ENCODE measurements at regions not wholly inside any gene's neighbourhood (a gene's known extent, or its start where the extent isn't known, plus 50 kb on each side); places are given as distances from the start of the nearest gene placed in this dataset.

DNA sequence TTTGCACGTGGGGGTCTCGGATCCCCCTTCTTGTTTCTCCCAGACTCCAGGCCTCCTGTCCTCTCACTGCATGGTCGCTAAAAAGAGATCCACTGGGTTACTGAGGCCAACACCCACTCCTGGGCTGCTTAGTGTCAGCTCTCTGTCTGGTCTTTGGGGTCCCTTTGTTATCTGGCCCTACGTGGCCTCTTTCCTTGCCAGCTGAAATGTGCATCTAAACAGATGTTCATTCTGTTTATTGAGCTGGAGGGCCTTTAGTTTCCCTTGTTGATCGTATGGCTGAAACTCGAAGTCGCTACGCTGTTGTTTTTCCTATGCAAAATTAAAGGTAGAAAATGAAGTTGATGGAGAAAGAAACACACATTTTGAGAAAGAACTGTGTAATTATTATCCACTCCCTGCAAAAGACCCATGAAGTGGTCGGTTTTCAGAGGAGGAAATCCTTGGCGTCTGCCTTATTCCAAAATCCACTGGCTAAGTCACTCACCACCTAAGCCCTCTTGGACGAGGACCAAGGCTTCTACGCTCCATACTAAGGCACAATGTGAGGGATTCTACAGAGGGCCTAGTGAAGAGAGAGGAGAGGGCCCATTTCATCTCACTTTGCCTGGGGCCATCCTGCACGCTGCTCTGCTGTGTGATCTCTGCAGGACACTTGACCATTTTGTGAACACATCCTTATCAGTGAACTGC, 105.3 kb downstream of the GLI2 start:
- FAIRE-seq (no peak), DNase-seq (ENCODE audit: low read depth, low spot score) (no peak)
- TF ChIP-seq, protein P1, sequence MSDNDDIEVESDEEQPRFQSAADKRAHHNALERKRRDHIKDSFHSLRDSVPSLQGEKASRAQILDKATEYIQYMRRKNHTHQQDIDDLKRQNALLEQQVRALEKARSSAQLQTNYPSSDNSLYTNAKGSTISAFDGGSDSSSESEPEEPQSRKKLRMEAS (IDR thresholded peaks at IDR 0.05; ENCODE audit: insufficient read depth, insufficient read length): no peak
- TF ChIP-seq GATA2 (IDR thresholded peaks at IDR 0.05; ENCODE audit: insufficient read depth, insufficient read length, low read depth, low read length) (no peak), MYC (IDR thresholded peaks at IDR 0.05; ENCODE audit: low read depth, low read length) (no peak), JUN (IDR thresholded peaks at IDR 0.05; ENCODE audit: borderline replicate concordance, insufficient read depth, insufficient read length, low read depth) (no peak), POLR2A (IDR thresholded peaks at IDR 0.05; ENCODE audit: low read depth, low read length) (no peak), POLR2AphosphoS5 (IDR thresholded peaks at IDR 0.05; ENCODE audit: insufficient read depth, low read depth, low read length) (no peak), FOS (IDR thresholded peaks at IDR 0.05; ENCODE audit: borderline replicate concordance, insufficient read depth, low read length) (no peak), EZH2 (IDR thresholded peaks at IDR 0.05; ENCODE audit: borderline replicate concordance, low read depth, low read length, severe bottlenecking) (no peak)
- TF ChIP-seq, protein P2, sequence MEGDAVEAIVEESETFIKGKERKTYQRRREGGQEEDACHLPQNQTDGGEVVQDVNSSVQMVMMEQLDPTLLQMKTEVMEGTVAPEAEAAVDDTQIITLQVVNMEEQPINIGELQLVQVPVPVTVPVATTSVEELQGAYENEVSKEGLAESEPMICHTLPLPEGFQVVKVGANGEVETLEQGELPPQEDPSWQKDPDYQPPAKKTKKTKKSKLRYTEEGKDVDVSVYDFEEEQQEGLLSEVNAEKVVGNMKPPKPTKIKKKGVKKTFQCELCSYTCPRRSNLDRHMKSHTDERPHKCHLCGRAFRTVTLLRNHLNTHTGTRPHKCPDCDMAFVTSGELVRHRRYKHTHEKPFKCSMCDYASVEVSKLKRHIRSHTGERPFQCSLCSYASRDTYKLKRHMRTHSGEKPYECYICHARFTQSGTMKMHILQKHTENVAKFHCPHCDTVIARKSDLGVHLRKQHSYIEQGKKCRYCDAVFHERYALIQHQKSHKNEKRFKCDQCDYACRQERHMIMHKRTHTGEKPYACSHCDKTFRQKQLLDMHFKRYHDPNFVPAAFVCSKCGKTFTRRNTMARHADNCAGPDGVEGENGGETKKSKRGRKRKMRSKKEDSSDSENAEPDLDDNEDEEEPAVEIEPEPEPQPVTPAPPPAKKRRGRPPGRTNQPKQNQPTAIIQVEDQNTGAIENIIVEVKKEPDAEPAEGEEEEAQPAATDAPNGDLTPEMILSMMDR (IDR thresholded peaks at IDR 0.05; ENCODE audit: extremely low read depth in 1 of 2, insufficient read depth in 1 of 2, low read depth in 1 of 2, low read length in 2 of 2): no peak
- Histone ChIP-seq H3K9ac (replicated peaks; ENCODE audit: extremely low read depth, insufficient read depth, low read length) (no peak overlapping the region), H3K36me3 (ENCODE audit: control insufficient read depth in 2 of 2, extremely low read depth in 1 of 2, insufficient read depth in 2 of 2, low read length in 2 of 2) (no peaks in the 10 kb centered on the region), H3K27ac (ENCODE audit: insufficient read depth, low read depth, low read length) (no peak overlapping the region), H4K20me1 (replicated peaks; ENCODE audit: control insufficient read depth, extremely low read depth, insufficient read depth, low read length) (no peaks in the 10 kb centered on the region), H3K9me3 (replicated peaks; ENCODE audit: control insufficient read depth, insufficient read depth, low read length) (no peaks in the 10 kb centered on the region), H3K4me2 (ENCODE audit: insufficient read depth, low read length) (no peak overlapping the region), H2AFZ (ENCODE audit: low read depth, low read length) (no peak overlapping the region), H3K9me1 (replicated peaks; ENCODE audit: control insufficient read depth, extremely low read depth, insufficient read depth, low read length) (no peaks in the 10 kb centered on the region), H3K4me1 (ENCODE audit: control insufficient read depth, extremely low read depth, insufficient read depth, low read length) (no peaks in the 10 kb centered on the region), H3K4me3 (replicated peaks in 1 of 3; ENCODE audit: insufficient read depth in 1 of 3, low read depth in 1 of 3, low read length in 3 of 3) (no peak overlapping the region), H3K27me3 (ENCODE audit: control insufficient read depth in 2 of 2, insufficient read depth in 2 of 2, low read length in 2 of 2) (peaks cover 1 to 5% of the 10 kb centered on the region in 2 experiments), H3K79me2 (ENCODE audit: control insufficient read depth, insufficient read depth, low read length) (no peaks in the 10 kb centered on the region)
- ChIA-PET POLR2A (no interaction called here), CTCF (no interaction called here)
- no TSS peak for BruUV-seq (replicated peaks)
- dilution Hi-C loops (cut with MboI; ENCODE audit: extremely low pct_ligation_motif_present, low sequenced_read_pairs) (no loop called here), intact Hi-C loops (cut with micrococcal nuclease) (no loop called here)
